PC-9 (cell line): ENCODE measurements at regions not wholly inside any gene's neighbourhood (a gene's known extent, or its start where the extent isn't known, plus 50 kb on each side); places are given as distances from the start of the nearest gene placed in this dataset.

Experiments
- EZH2 ChIP-seq: fragments of 200-600 bp; sonication (generic); IDR thresholded peaks from 2 replicates; pipeline ENCODE4 v1.8.0; 2017; ENCODE audit warnings: antibody characterized with exemption, low read depth
- TF ChIP-seq, protein P1 (sequence below): fragments of 200-600 bp; sonication (generic); conservative IDR thresholded peaks from 2 replicates; pipeline ENCODE4 v1.6.1; 2017; ENCODE audit warnings: mixed run types, antibody characterized with exemption, mild to moderate bottlenecking, moderate library complexity

DNA sequence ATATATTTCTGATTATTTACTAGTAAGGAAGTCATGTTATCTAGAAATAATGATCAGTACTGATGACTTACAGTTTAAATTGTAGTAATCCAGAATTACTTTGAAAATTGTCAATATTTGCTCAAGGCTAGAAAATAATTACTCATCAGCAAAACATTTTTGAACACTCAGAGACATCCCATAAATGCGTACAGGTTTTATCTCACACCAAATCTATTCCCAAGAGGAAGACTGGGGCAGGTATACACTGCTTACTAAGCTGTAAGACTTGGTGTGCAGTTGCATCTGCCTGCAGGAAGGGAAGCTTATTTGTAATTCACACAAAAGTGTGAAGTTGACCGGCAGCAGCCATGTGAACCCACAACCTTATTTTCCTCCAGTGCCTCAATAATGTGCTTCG lies 146.4 kb downstream of the CCER1 start:
- TF ChIP-seq, protein P1, sequence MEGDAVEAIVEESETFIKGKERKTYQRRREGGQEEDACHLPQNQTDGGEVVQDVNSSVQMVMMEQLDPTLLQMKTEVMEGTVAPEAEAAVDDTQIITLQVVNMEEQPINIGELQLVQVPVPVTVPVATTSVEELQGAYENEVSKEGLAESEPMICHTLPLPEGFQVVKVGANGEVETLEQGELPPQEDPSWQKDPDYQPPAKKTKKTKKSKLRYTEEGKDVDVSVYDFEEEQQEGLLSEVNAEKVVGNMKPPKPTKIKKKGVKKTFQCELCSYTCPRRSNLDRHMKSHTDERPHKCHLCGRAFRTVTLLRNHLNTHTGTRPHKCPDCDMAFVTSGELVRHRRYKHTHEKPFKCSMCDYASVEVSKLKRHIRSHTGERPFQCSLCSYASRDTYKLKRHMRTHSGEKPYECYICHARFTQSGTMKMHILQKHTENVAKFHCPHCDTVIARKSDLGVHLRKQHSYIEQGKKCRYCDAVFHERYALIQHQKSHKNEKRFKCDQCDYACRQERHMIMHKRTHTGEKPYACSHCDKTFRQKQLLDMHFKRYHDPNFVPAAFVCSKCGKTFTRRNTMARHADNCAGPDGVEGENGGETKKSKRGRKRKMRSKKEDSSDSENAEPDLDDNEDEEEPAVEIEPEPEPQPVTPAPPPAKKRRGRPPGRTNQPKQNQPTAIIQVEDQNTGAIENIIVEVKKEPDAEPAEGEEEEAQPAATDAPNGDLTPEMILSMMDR = no peak
- TF ChIP-seq EZH2 = no peak
